ENCODE measurements at regions not wholly inside any gene's neighbourhood (a gene's known extent, or its start where the extent isn't known, plus 50 kb on each side); places are given as distances from the start of the nearest gene placed in this dataset.

DNA sequence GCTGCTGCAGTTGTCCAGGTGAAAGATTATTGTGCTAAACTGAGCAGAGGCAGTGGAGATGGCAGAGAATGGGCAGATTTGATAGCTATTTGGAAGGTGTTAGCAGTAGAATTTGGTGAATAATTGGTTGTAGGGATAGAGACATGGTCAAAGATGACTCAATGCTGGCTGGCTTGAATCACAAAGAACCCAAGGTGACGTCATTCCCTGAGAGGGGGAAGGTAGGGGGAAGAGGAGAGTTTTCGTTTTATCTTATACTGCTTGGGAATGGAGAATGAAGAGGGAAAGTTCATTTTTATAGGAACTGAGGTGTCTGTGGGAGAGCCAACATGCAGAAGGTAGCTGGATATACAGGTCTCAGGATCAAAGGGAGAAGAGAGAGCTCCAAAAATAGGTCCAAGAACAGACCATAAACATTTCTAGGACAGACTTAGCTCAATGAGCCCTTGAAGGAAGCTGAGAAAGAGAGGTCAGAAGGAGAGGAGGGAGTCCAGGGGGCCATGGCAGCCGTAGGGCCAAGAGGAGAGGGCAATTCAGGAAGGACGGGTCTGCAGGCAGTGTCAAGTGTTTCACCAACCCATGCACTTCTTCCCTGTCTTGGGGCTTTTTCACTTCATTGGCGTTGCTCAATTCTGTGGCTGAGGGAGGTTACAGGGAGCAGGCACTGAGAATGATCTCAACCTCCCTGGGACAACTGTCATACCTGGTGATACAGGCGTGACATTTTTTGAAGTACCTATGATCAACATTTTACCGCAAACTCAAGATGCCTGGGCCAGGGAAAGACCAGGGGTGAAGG lies 281.3 kb downstream of the TDRD15 start (continued):
- TF ChIP-seq REST (IDR thresholded peaks at IDR 0.05; ENCODE audit: low read depth) (no peak), POLR2AphosphoS5 (IDR thresholded peaks at IDR 0.05; ENCODE audit: low read depth, low read length) (no peak), SRF (IDR thresholded peaks at IDR 0.05; ENCODE audit: low read depth) (no peak)

GRCh38 chr2:21406386-21406785 lies 282.6 kb downstream of the TDRD15 start:
- intact Hi-C loops (cut with micrococcal nuclease) = no loop called here
- Histone ChIP-seq H3K4me3 (replicated peaks in 1 of 2; ENCODE audit: low read depth in 1 of 2, low read length in 2 of 2) (no peak overlapping the region), H2AFZ (ENCODE audit: low read depth, low read length, poor library complexity, severe bottlenecking) (no peak overlapping the region), H3K4me2 (ENCODE audit: low read length) (no peak overlapping the region), H3K27ac (ENCODE audit: low read depth, low read length) (no peak overlapping the region), H3K36me3 (ENCODE audit: control insufficient read depth in 1 of 2, insufficient read depth in 2 of 2, low read length in 2 of 2) (no peaks in the 10 kb centered on the region), H3K27me3 (ENCODE audit: insufficient read depth, low read length) (no peaks in the 10 kb centered on the region), H3K4me1 (ENCODE audit: control insufficient read depth in 1 of 2, insufficient read depth in 2 of 2, low read length in 2 of 2) (no peaks in the 10 kb centered on the region), H3K9ac (ENCODE audit: low read length) (no peak overlapping the region), H4K20me1 (ENCODE audit: insufficient read depth) (no peaks in the 10 kb centered on the region), H3K9me3 (ENCODE audit: control insufficient read depth in 1 of 2, insufficient read depth in 1 of 2, low read depth in 1 of 2, low read length in 2 of 2) (no peaks in the 10 kb centered on the region), H3K79me2 (ENCODE audit: insufficient read depth, low read length) (no peaks in the 10 kb centered on the region), H3K9me2 (ENCODE audit: insufficient read depth) (no peaks in the 10 kb centered on the region)
- ChIA-PET CTCF (no interaction called here), POLR2A (no interaction called here), RAD21 (ENCODE audit: low non-redundant PET in 1 of 2, low total read pairs in 2 of 2, uncharacterized antibody in 2 of 2, unreplicated experiment in 2 of 2) (no interaction called here)
- BruUV-seq (replicated peaks) = no TSS peak
- TF ChIP-seq REST (IDR thresholded peaks at IDR 0.05; ENCODE audit: low read depth) = no peak
- no peak for TF ChIP-seq SIN3A (IDR thresholded peaks at IDR 0.05; ENCODE audit: low read depth)
- DNase-seq (ENCODE audit: low read depth, low spot score) (no peak), ATAC-seq (no peak)
